Osteoblast (primary cell): ENCODE measurements at regions not wholly inside any gene's neighbourhood (a gene's known extent, or its start where the extent isn't known, plus 50 kb on each side); places are given as distances from the start of the nearest gene placed in this dataset.

Experiments used
- DNase-seq: peaks from one replicate; pipeline ENCODE4 v3.0.0; 2011; ENCODE audit warnings: low spot score, mixed read lengths; ENCODE audit not compliant: insufficient read length; ENCODE audit errors: missing footprints
- H2AFZ ChIP-seq: 2 replicates; pipeline ENCODE4 v1.6.0; 2011; ENCODE audit warnings: mild to moderate bottlenecking, low read length
- H3K27ac ChIP-seq: 2 replicates; pipeline ENCODE4 v1.5.1; 2011; ENCODE audit warnings: mild to moderate bottlenecking, low read depth, low read length, moderate library complexity
- H3K27me3 ChIP-seq: 2 replicates; pipeline ENCODE4 v1.6.0; 2012; ENCODE audit warnings: mild to moderate bottlenecking, control low read depth, inconsistent platforms, low read length, moderate library complexity; ENCODE audit not compliant: insufficient read depth
- H3K36me3 ChIP-seq: 2 replicates; pipeline ENCODE4 v1.5.1; 2011; ENCODE audit warnings: mild to moderate bottlenecking, low read length, control low read depth, moderate library complexity; ENCODE audit not compliant: insufficient read depth
- H3K4me1 ChIP-seq: 2 replicates; pipeline ENCODE4 v1.5.1; 2011; ENCODE audit warnings: mild to moderate bottlenecking, low read length, control low read depth, moderate library complexity; ENCODE audit not compliant: insufficient read depth
- H3K4me2 ChIP-seq: 2 replicates; pipeline ENCODE4 v1.6.0; 2011; ENCODE audit warnings: mild to moderate bottlenecking, low read length; ENCODE audit not compliant: insufficient read depth
- H3K4me3 ChIP-seq: fragments of 200-600 bp; sonication (generic); 3 replicates; pipeline ENCODE4 v1.5.1; 2012; ENCODE audit warnings: mild to moderate bottlenecking, low read length, inconsistent platforms; ENCODE audit not compliant: insufficient read depth
- H3K79me2 ChIP-seq: 2 replicates; pipeline ENCODE4 v1.6.0; 2012; ENCODE audit warnings: mild to moderate bottlenecking, low read length, control low read depth, inconsistent platforms; ENCODE audit not compliant: insufficient read depth
- H3K9me3 ChIP-seq: 2 replicates; pipeline ENCODE4 v1.5.1; 2011; ENCODE audit warnings: low read depth, low read length, control low read depth
- H4K20me1 ChIP-seq: 2 replicates; pipeline ENCODE4 v1.6.0; 2012; ENCODE audit warnings: mild to moderate bottlenecking, low read length, control low read depth; ENCODE audit not compliant: insufficient read depth
- CTCF ChIP-seq: IDR thresholded peaks from 2 replicates; pipeline ENCODE4 v1.5.1; 2011; ENCODE audit warnings: mild to moderate bottlenecking, low read depth, low read length, moderate library complexity; ENCODE audit errors: extremely low read depth

GRCh38 chr11:130673698-130674097, 225.3 kb downstream of the ADAMTS15 start:
- DNase-seq = no peak
- no peak for TF ChIP-seq CTCF
- Histone ChIP-seq H3K27me3 (no peaks in the 10 kb centered on the region), H4K20me1 (no peaks in the 10 kb centered on the region), H2AFZ (no peak overlapping the region), H3K4me3 (no peak overlapping the region), H3K4me1 (peaks cover 55% of the 10 kb centered on the region), H3K4me2 (no peak overlapping the region), H3K27ac (no peak overlapping the region), H3K9me3 (no peaks in the 10 kb centered on the region), H3K36me3 (no peaks in the 10 kb centered on the region), H3K79me2 (no peaks in the 10 kb centered on the region)

GRCh38 chr11:130674686-130675308, 226.4 kb downstream of the ADAMTS15 start:
- H3K9me3 ChIP-seq = peaks cover 2% of the 10 kb centered on the region
- no peaks in the 10 kb centered on the region for H3K79me2 ChIP-seq
- DNase-seq = peak; percentile 43
- no peak for TF ChIP-seq CTCF
- H4K20me1 ChIP-seq = no peaks in the 10 kb centered on the region
- H3K36me3 ChIP-seq = no peaks in the 10 kb centered on the region
- H2AFZ ChIP-seq = no peak overlapping the region
- no peak overlapping the region for H3K4me3 ChIP-seq
- H3K4me1 ChIP-seq = peaks cover 49% of the 10 kb centered on the region
- peak overlapping the region; percentile 92 for H3K27ac ChIP-seq
- H3K4me2 ChIP-seq = peak overlapping the region; percentile 59
- no peaks in the 10 kb centered on the region for H3K27me3 ChIP-seq

GRCh38 chr11:130675371-130675821, 227.0 kb downstream of the ADAMTS15 start:
- peaks cover 49% of the 10 kb centered on the region for H3K4me1 ChIP-seq

GRCh38 chr11:130675917-130676316, 227.5 kb downstream of the ADAMTS15 start:
- Histone ChIP-seq H3K4me3 (peak overlapping the region; percentile 17), H3K36me3 (no peaks in the 10 kb centered on the region), H3K27me3 (no peaks in the 10 kb centered on the region), H3K27ac (peak overlapping the region; percentile 92), H3K9me3 (peaks cover 2% of the 10 kb centered on the region), H3K4me1 (peaks cover 49% of the 10 kb centered on the region), H2AFZ (peak overlapping the region; percentile 5), H3K4me2 (peak overlapping the region; percentile 59), H4K20me1 (no peaks in the 10 kb centered on the region), H3K79me2 (no peaks in the 10 kb centered on the region)
- DNase-seq = peak; percentile 19
- TF ChIP-seq CTCF = no peak

More at GRCh38 chr11:130675371-130675821, 227.0 kb downstream of the ADAMTS15 start:
- Histone ChIP-seq H3K27ac (peak overlapping the region; percentile 92), H3K4me3 (peak overlapping the region; percentile 17), H3K79me2 (no peaks in the 10 kb centered on the region), H3K36me3 (no peaks in the 10 kb centered on the region), H4K20me1 (no peaks in the 10 kb centered on the region), H3K9me3 (peaks cover 2% of the 10 kb centered on the region), H3K27me3 (no peaks in the 10 kb centered on the region), H3K4me2 (peak overlapping the region; percentile 59), H2AFZ (peak overlapping the region; percentile 5)
- DNase-seq = peak; percentile 49
- no peak for TF ChIP-seq CTCF
